ENCODE measurements at regions not wholly inside any gene's neighbourhood (a gene's known extent, or its start where the extent isn't known, plus 50 kb on each side); places are given as distances from the start of the nearest gene placed in this dataset.

GRCh38 chr4:144371485-144371884 lies 231.0 kb upstream of the GYPA start:
- H3K27me3 ChIP-seq: no peaks in the 10 kb centered on the region
- H3K27ac ChIP-seq: no peak overlapping the region
- no peaks in the 10 kb centered on the region for H3K9me3 ChIP-seq (replicated peaks)
- no peaks in the 10 kb centered on the region for H3K36me3 ChIP-seq
- no peak for DNase-seq
- no peak overlapping the region for H3K4me3 ChIP-seq
- H3K4me1 ChIP-seq: peaks cover 15% of the 10 kb centered on the region

- no peak overlapping the region for H3K27ac ChIP-seq
- peaks cover 17% of the 10 kb centered on the region for H3K4me1 ChIP-seq
- no peaks in the 10 kb centered on the region for H3K9me3 ChIP-seq (replicated peaks)
- no peak overlapping the region for H3K4me3 ChIP-seq
- DNase-seq: no peak
- no peaks in the 10 kb centered on the region for H3K27me3 ChIP-seq
- no peaks in the 10 kb centered on the region for H3K36me3 ChIP-seq
Measured at GRCh38 chr4:144374065-144374464, 233.5 kb upstream of the GYPA start.

- no peak overlapping the region for H3K4me3 ChIP-seq
- peaks cover 14% of the 10 kb centered on the region for H3K4me1 ChIP-seq
- H3K9me3 ChIP-seq (replicated peaks): no peaks in the 10 kb centered on the region
- no peak for DNase-seq
- H3K36me3 ChIP-seq: no peaks in the 10 kb centered on the region
- no peaks in the 10 kb centered on the region for H3K27me3 ChIP-seq
- H3K27ac ChIP-seq: no peak overlapping the region
Measured at GRCh38 chr4:144376866-144377265, 236.3 kb upstream of the GYPA start.

- H3K4me3 ChIP-seq: no peak overlapping the region
- H3K36me3 ChIP-seq: peaks cover 2% of the 10 kb centered on the region; the same call in 1 of the 2 replicates
- no peak overlapping the region for H3K27ac ChIP-seq
- no peak for DNase-seq
- H3K9me3 ChIP-seq (replicated peaks): no peaks in the 10 kb centered on the region; the same call in 1 of the 2 replicates
- no peaks in the 10 kb centered on the region for H3K4me1 ChIP-seq
- no peaks in the 10 kb centered on the region for H3K27me3 ChIP-seq
Measured at GRCh38 chr4:144384408-144384807, 243.9 kb upstream of the GYPA start.

GRCh38 chr4:144399927-144400326 lies 246.0 kb upstream of the HHIP start:
- DNase-seq: peak; percentile 67 to 85
- H3K36me3 ChIP-seq: no peaks in the 10 kb centered on the region
- H3K27ac ChIP-seq: no peak overlapping the region
- H3K9me3 ChIP-seq (replicated peaks): no peaks in the 10 kb centered on the region
- H3K4me3 ChIP-seq: no peak overlapping the region
- no peaks in the 10 kb centered on the region for H3K27me3 ChIP-seq
- peaks cover 9% of the 10 kb centered on the region; the same call in 1 of the 2 replicates for H3K4me1 ChIP-seq

- no peaks in the 10 kb centered on the region for H3K36me3 ChIP-seq
- peaks cover 9% of the 10 kb centered on the region; the same call in 1 of the 2 replicates for H3K4me1 ChIP-seq
- no peak overlapping the region for H3K27ac ChIP-seq
- no peaks in the 10 kb centered on the region for H3K27me3 ChIP-seq
- H3K4me3 ChIP-seq: no peak overlapping the region
- no peaks in the 10 kb centered on the region for H3K9me3 ChIP-seq (replicated peaks)
- DNase-seq: no peak
Measured at GRCh38 chr4:144402176-144402575, 243.8 kb upstream of the HHIP start.

- Histone ChIP-seq H3K4me3 (no peak overlapping the region), H3K27me3 (no peaks in the 10 kb centered on the region), H3K27ac (no peak overlapping the region), H3K9me3 (replicated peaks) (no peaks in the 10 kb centered on the region), H3K36me3 (no peaks in the 10 kb centered on the region), H3K4me1 (peaks cover 9% of the 10 kb centered on the region; the same call in 1 of the 2 replicates)
- DNase-seq: no peak
Measured at GRCh38 chr4:144402999-144403398, 243.0 kb upstream of the HHIP start.

GRCh38 chr4:144403893-144404292 lies 242.1 kb upstream of the HHIP start:
- peaks cover 9% of the 10 kb centered on the region; the same call in 1 of the 2 replicates for H3K4me1 ChIP-seq
- H3K36me3 ChIP-seq: no peaks in the 10 kb centered on the region
- DNase-seq: no peak
- no peak overlapping the region for H3K4me3 ChIP-seq
- no peaks in the 10 kb centered on the region for H3K27me3 ChIP-seq
- no peak overlapping the region for H3K27ac ChIP-seq
- H3K9me3 ChIP-seq (replicated peaks): no peaks in the 10 kb centered on the region; the same call in 1 of the 2 replicates

GRCh38 chr4:144409525-144409924 lies 236.4 kb upstream of the HHIP start:
- Histone ChIP-seq H3K9me3 (replicated peaks) (no peaks in the 10 kb centered on the region; the same call in 1 of the 2 replicates), H3K4me3 (no peak overlapping the region), H3K27me3 (no peaks in the 10 kb centered on the region), H3K4me1 (no peaks in the 10 kb centered on the region), H3K36me3 (no peaks in the 10 kb centered on the region), H3K27ac (no peak overlapping the region)
- DNase-seq: no peak

GRCh38 chr4:144410230-144410783 lies 235.6 kb upstream of the HHIP start:
- Histone ChIP-seq H3K4me1 (no peaks in the 10 kb centered on the region), H3K4me3 (no peak overlapping the region), H3K36me3 (no peaks in the 10 kb centered on the region; the same call in 1 of the 2 replicates), H3K27ac (no peak overlapping the region), H3K27me3 (no peaks in the 10 kb centered on the region), H3K9me3 (replicated peaks) (no peaks in the 10 kb centered on the region; the same call in 1 of the 2 replicates)
- no peak for DNase-seq

GRCh38 chr4:144411119-144411518 lies 234.8 kb upstream of the HHIP start:
- Histone ChIP-seq H3K27me3 (no peaks in the 10 kb centered on the region), H3K4me3 (no peak overlapping the region), H3K36me3 (no peaks in the 10 kb centered on the region; the same call in 1 of the 2 replicates), H3K4me1 (no peaks in the 10 kb centered on the region), H3K9me3 (replicated peaks) (no peaks in the 10 kb centered on the region; the same call in 1 of the 2 replicates), H3K27ac (no peak overlapping the region)
- peak in 1 of 2 experiments; percentile 54 for DNase-seq

GRCh38 chr4:144411700-144412099 lies 234.3 kb upstream of the HHIP start:
- Histone ChIP-seq H3K27ac (no peak overlapping the region), H3K36me3 (no peaks in the 10 kb centered on the region; the same call in 1 of the 2 replicates), H3K4me3 (no peak overlapping the region), H3K9me3 (replicated peaks) (no peaks in the 10 kb centered on the region; the same call in 1 of the 2 replicates), H3K4me1 (no peaks in the 10 kb centered on the region), H3K27me3 (no peaks in the 10 kb centered on the region)
- DNase-seq: no peak

- H3K4me3 ChIP-seq: no peak overlapping the region
- no peak overlapping the region for H3K27ac ChIP-seq
- DNase-seq: no peak
- no peaks in the 10 kb centered on the region for H3K36me3 ChIP-seq
- no peaks in the 10 kb centered on the region for H3K27me3 ChIP-seq
- no peaks in the 10 kb centered on the region for H3K4me1 ChIP-seq
- H3K9me3 ChIP-seq (replicated peaks): no peaks in the 10 kb centered on the region
Measured at GRCh38 chr4:144421056-144421455, 224.9 kb upstream of the HHIP start.

GRCh38 chr4:144421839-144422565 lies 224.0 kb upstream of the HHIP start:
- Histone ChIP-seq H3K27ac (no peak overlapping the region), H3K4me1 (no peaks in the 10 kb centered on the region), H3K4me3 (no peak overlapping the region), H3K9me3 (replicated peaks) (no peaks in the 10 kb centered on the region), H3K27me3 (no peaks in the 10 kb centered on the region), H3K36me3 (no peaks in the 10 kb centered on the region)
- no peak for DNase-seq

- Histone ChIP-seq H3K4me1 (no peaks in the 10 kb centered on the region), H3K27ac (no peak overlapping the region), H3K4me3 (no peak overlapping the region), H3K9me3 (replicated peaks) (no peaks in the 10 kb centered on the region), H3K27me3 (no peaks in the 10 kb centered on the region), H3K36me3 (no peaks in the 10 kb centered on the region)
- DNase-seq: no peak
Measured at GRCh38 chr4:144423930-144424329, 222.0 kb upstream of the HHIP start.

All from SJCRH30 (cell line).